GM19351 (cell line): ENCODE measurements at regions not wholly inside any gene's neighbourhood (a gene's known extent, or its start where the extent isn't known, plus 50 kb on each side); places are given as distances from the start of the nearest gene placed in this dataset.

Experiments
- ATAC-seq: cut with Tn5 transposase; IDR thresholded peaks from one replicate; pipeline ENCODE4 v1.9.1; 2021; ENCODE audit warnings: mild to moderate bottlenecking, moderate library complexity; ENCODE audit not compliant: unreplicated experiment

GRCh38 chr5:51271261-51271660 is 112.0 kb upstream of the ISL1 start:
- ATAC-seq: no peak

- ATAC-seq: no peak
These were observed 110.2 kb upstream of the ISL1 start for GRCh38 chr5:51273021-51273420.

GRCh38 chr5:51273871-51274270 is 109.4 kb upstream of the ISL1 start:
- no peak for ATAC-seq

- no peak for ATAC-seq
These were observed 107.8 kb upstream of the ISL1 start for GRCh38 chr5:51275428-51275827.

GRCh38 chr5:51276250-51276649 is 107.0 kb upstream of the ISL1 start:
- ATAC-seq: no peak

GRCh38 chr5:51278539-51278938 is 104.7 kb upstream of the ISL1 start:
- no peak for ATAC-seq

- no peak for ATAC-seq
These were observed 103.1 kb upstream of the ISL1 start for GRCh38 chr5:51279983-51280706.

GRCh38 chr5:51286046-51286445 is 97.2 kb upstream of the ISL1 start:
- ATAC-seq: no peak

- no peak for ATAC-seq
These were observed 80.9 kb upstream of the ISL1 start for GRCh38 chr5:51302343-51302742.

- ATAC-seq: no peak
These were observed 56.4 kb upstream of the ISL1 start for GRCh38 chr5:51326844-51327243.
